GM10266 (cell line): ENCODE measurements at regions not wholly inside any gene's neighbourhood (a gene's known extent, or its start where the extent isn't known, plus 50 kb on each side); places are given as distances from the start of the nearest gene placed in this dataset.

Source experiments
- DNase-seq: peaks from one replicate; pipeline ENCODE4 v3.0.0; 2012; ENCODE audit errors: extremely low spot score
- CTCF ChIP-seq: IDR thresholded peaks from 2 replicates; pipeline ENCODE4 v1.5.1; 2012; ENCODE audit warnings: mild to moderate bottlenecking, low read depth; ENCODE audit not compliant: control insufficient read depth, insufficient read depth; ENCODE audit errors: missing control alignments

- DNase-seq: no peak
- TF ChIP-seq CTCF: no peak
These were observed 63.2 kb upstream of the TOP3B start for GRCh38 chr22:22045571-22046335.

GRCh38 chr22:22044153-22044552 is 61.6 kb upstream of the TOP3B start:
- no peak for TF ChIP-seq CTCF

GRCh38 chr22:22043296-22044078 is 60.9 kb upstream of the TOP3B start:
- DNase-seq: peak; percentile 19
- TF ChIP-seq CTCF: no peak

More at GRCh38 chr22:22044153-22044552, 61.6 kb upstream of the TOP3B start:
- DNase-seq: no peak

GRCh38 chr22:22042599-22043295 is 60.2 kb upstream of the TOP3B start:
- no peak for DNase-seq
- TF ChIP-seq CTCF: no peak

GRCh38 chr22:22042009-22042408 is 59.4 kb upstream of the TOP3B start:
- no peak for DNase-seq
- no peak for TF ChIP-seq CTCF

- no peak for DNase-seq
- TF ChIP-seq CTCF: no peak
These were observed 58.3 kb upstream of the TOP3B start for GRCh38 chr22:22040908-22041307.

- no peak for TF ChIP-seq CTCF
- DNase-seq: no peak
These were observed 57.9 kb upstream of the TOP3B start for GRCh38 chr22:22040472-22040871.
